ENCODE measurements at regions not wholly inside any gene's neighbourhood (a gene's known extent, or its start where the extent isn't known, plus 50 kb on each side); places are given as distances from the start of the nearest gene placed in this dataset.
"Not testable (repeated sequence)": the region's sequence is repeated elsewhere in the genome, so short reads cannot be mapped to it uniquely, and the experiment has no call there.

- DNase-seq (ENCODE audit: low read depth in 2 of 2), result no peak
- H3K4me3 ChIP-seq (replicated peaks in 1 of 2; ENCODE audit: low read depth in 2 of 2, low read length in 2 of 2), result no peak overlapping the region
- TF ChIP-seq CTCF (IDR thresholded peaks at IDR 0.05; ENCODE audit: low read depth, low read length), result no peak
Measured at GRCh38 chr12:31797230-31797872, 68.5 kb upstream of the AMN1 start.

GRCh38 chr12:31796270-31796951 lies 67.6 kb upstream of the AMN1 start:
- no peak for TF ChIP-seq CTCF (IDR thresholded peaks at IDR 0.05; ENCODE audit: low read depth, low read length)
- DNase-seq (ENCODE audit: low read depth in 2 of 2), result no peak
- H3K4me3 ChIP-seq (replicated peaks in 1 of 2; ENCODE audit: low read depth in 2 of 2, low read length in 2 of 2), result no peak overlapping the region

- H3K4me3 ChIP-seq (replicated peaks in 1 of 2; ENCODE audit: low read depth in 2 of 2, low read length in 2 of 2), result no peak overlapping the region
- no peak for DNase-seq (ENCODE audit: low read depth in 2 of 2)
- TF ChIP-seq CTCF (IDR thresholded peaks at IDR 0.05; ENCODE audit: low read depth, low read length), result no peak
Measured at GRCh38 chr12:31794745-31795144, 65.9 kb upstream of the AMN1 start.

- DNase-seq (ENCODE audit: low read depth in 2 of 2); H3K4me3 ChIP-seq (replicated peaks in 1 of 2; ENCODE audit: low read depth in 2 of 2, low read length in 2 of 2): not testable (repeated sequence)
Measured at GRCh38 chr12:31791265-31791664, 62.4 kb upstream of the AMN1 start.

GRCh38 chr12:31790759-31791158 lies 61.9 kb upstream of the AMN1 start:
- TF ChIP-seq CTCF (IDR thresholded peaks at IDR 0.05; ENCODE audit: low read depth, low read length), result no peak
- no peak overlapping the region for H3K4me3 ChIP-seq (replicated peaks in 1 of 2; ENCODE audit: low read depth in 2 of 2, low read length in 2 of 2)
- DNase-seq (ENCODE audit: low read depth in 2 of 2), result no peak

- TF ChIP-seq CTCF (IDR thresholded peaks at IDR 0.05; ENCODE audit: low read depth, low read length), result no peak
- H3K4me3 ChIP-seq (replicated peaks in 1 of 2; ENCODE audit: low read depth in 2 of 2, low read length in 2 of 2), result no peak overlapping the region
- DNase-seq (ENCODE audit: low read depth in 2 of 2), result no peak
Measured at GRCh38 chr12:31785318-31785717, 56.5 kb upstream of the AMN1 start.

GRCh38 chr12:31783996-31784645 lies 55.3 kb upstream of the AMN1 start:
- no peak for TF ChIP-seq CTCF (IDR thresholded peaks at IDR 0.05; ENCODE audit: low read depth, low read length)
- DNase-seq (ENCODE audit: low read depth in 2 of 2), result peak in 1 of 2 donors; percentile 3

More at GRCh38 chr12:31783996-31784645, 55.3 kb upstream of the AMN1 start:
- no peak overlapping the region for H3K4me3 ChIP-seq (replicated peaks in 1 of 2; ENCODE audit: low read depth in 2 of 2, low read length in 2 of 2)

All from cardiac fibroblast (primary cell).